ENCODE measurements at regions not wholly inside any gene's neighbourhood (a gene's known extent, or its start where the extent isn't known, plus 50 kb on each side); places are given as distances from the start of the nearest gene placed in this dataset.

DNA sequence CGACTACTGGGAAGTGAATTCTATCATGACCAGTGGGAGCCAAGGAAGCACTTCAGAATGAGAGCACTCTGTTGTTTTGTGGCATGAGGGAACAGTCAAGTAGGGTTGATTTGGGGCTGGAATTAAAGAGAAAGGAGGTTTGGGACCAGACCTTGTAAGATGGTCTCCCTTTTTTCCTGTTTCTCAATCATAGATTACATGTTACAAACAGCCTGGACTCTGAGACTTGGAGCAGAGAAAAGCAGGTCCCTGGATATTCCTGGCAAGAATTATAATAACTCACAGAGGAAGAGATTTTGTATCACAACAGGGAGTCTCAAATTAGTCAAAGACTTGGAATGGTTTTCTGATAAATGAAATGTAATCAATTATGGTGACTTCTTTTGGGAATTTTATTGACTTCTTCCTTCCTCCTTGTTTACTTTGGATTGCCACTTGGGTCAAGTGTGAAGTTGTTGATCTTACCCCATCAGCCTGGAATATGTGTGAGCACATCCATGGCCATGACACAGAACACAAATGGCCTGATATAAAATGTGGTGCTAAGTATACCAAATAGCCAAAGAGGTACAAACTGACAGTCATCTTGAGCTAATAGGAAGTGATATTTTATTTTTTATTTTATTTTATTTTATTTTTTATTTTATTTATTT is 131.0 kb upstream of the OSMR start:
- TF ChIP-seq, protein P1, sequence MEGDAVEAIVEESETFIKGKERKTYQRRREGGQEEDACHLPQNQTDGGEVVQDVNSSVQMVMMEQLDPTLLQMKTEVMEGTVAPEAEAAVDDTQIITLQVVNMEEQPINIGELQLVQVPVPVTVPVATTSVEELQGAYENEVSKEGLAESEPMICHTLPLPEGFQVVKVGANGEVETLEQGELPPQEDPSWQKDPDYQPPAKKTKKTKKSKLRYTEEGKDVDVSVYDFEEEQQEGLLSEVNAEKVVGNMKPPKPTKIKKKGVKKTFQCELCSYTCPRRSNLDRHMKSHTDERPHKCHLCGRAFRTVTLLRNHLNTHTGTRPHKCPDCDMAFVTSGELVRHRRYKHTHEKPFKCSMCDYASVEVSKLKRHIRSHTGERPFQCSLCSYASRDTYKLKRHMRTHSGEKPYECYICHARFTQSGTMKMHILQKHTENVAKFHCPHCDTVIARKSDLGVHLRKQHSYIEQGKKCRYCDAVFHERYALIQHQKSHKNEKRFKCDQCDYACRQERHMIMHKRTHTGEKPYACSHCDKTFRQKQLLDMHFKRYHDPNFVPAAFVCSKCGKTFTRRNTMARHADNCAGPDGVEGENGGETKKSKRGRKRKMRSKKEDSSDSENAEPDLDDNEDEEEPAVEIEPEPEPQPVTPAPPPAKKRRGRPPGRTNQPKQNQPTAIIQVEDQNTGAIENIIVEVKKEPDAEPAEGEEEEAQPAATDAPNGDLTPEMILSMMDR (IDR thresholded peaks at IDR 0.05): no peak
- TF ChIP-seq POLR2AphosphoS5 (IDR thresholded peaks at IDR 0.05): no peak

Measured in esophagus muscularis mucosa (tissue), 3 donors.